ENCODE measurements at regions not wholly inside any gene's neighbourhood (a gene's known extent, or its start where the extent isn't known, plus 50 kb on each side); places are given as distances from the start of the nearest gene placed in this dataset.

GRCh38 chr3:153714588-153715290 lies 406.5 kb upstream of the ARHGEF26 start:
- no peak for DNase-seq (ENCODE audit: low read depth in 2 of 2, low spot score in 1 of 2)

GRCh38 chr3:153722157-153722556 lies 399.0 kb upstream of the ARHGEF26 start:
- DNase-seq (ENCODE audit: low read depth in 2 of 2, low spot score in 1 of 2): no peak

- no peak for DNase-seq (ENCODE audit: low read depth in 2 of 2, low spot score in 1 of 2)
Measured at GRCh38 chr3:153731071-153731470, 390.1 kb upstream of the ARHGEF26 start.

- no peak for DNase-seq (ENCODE audit: low read depth in 2 of 2, low spot score in 1 of 2)
Measured at GRCh38 chr3:153734777-153735551, 386.2 kb upstream of the ARHGEF26 start.

GRCh38 chr3:153740109-153740508 lies 381.1 kb upstream of the ARHGEF26 start:
- DNase-seq (ENCODE audit: low read depth in 2 of 2, low spot score in 1 of 2): no peak

GRCh38 chr3:153744889-153745288 lies 376.3 kb upstream of the ARHGEF26 start:
- DNase-seq (ENCODE audit: low read depth in 2 of 2, low spot score in 1 of 2): no peak

- DNase-seq (ENCODE audit: low read depth in 2 of 2, low spot score in 1 of 2): no peak
Measured at GRCh38 chr3:153746211-153746610, 375.0 kb upstream of the ARHGEF26 start.

- DNase-seq (ENCODE audit: low read depth in 2 of 2, low spot score in 1 of 2): no peak
Measured at GRCh38 chr3:153749070-153749610, 372.1 kb upstream of the ARHGEF26 start.

- DNase-seq (ENCODE audit: low read depth in 2 of 2, low spot score in 1 of 2): no peak
Measured at GRCh38 chr3:153752405-153753027, 368.7 kb upstream of the ARHGEF26 start.

GRCh38 chr3:153753035-153753434 lies 368.2 kb upstream of the ARHGEF26 start:
- DNase-seq (ENCODE audit: low read depth in 2 of 2, low spot score in 1 of 2): no peak

GRCh38 chr3:153756816-153757215 lies 364.4 kb upstream of the ARHGEF26 start:
- DNase-seq (ENCODE audit: low read depth in 2 of 2, low spot score in 1 of 2): no peak

GRCh38 chr3:153757839-153758238 lies 363.4 kb upstream of the ARHGEF26 start:
- no peak for DNase-seq (ENCODE audit: low read depth in 2 of 2, low spot score in 1 of 2)

- no peak for DNase-seq (ENCODE audit: low read depth in 2 of 2, low spot score in 1 of 2)
Measured at GRCh38 chr3:153760948-153761347, 360.2 kb upstream of the ARHGEF26 start.

- no peak for DNase-seq (ENCODE audit: low read depth in 2 of 2, low spot score in 1 of 2)
Measured at GRCh38 chr3:153762411-153763235, 358.6 kb upstream of the ARHGEF26 start.

- DNase-seq (ENCODE audit: low read depth in 2 of 2, low spot score in 1 of 2): no peak
Measured at GRCh38 chr3:153767601-153768560, 353.3 kb upstream of the ARHGEF26 start.

- peak in 1 of 2 donors; percentile 11 for DNase-seq (ENCODE audit: low read depth in 2 of 2, low spot score in 1 of 2)
Measured at GRCh38 chr3:153768561-153769469, 352.4 kb upstream of the ARHGEF26 start.

- DNase-seq (ENCODE audit: low read depth in 2 of 2, low spot score in 1 of 2): no peak
Measured at GRCh38 chr3:153783106-153783505, 338.1 kb upstream of the ARHGEF26 start.

- DNase-seq (ENCODE audit: low read depth in 2 of 2, low spot score in 1 of 2): no peak
Measured at GRCh38 chr3:153783741-153784480, 337.3 kb upstream of the ARHGEF26 start.

Data from stimulated activated CD8-positive, alpha-beta memory T cell treated with anti-CD3 and anti-CD28 coated beads, Interleukin-4, amount 100 ng/mL, for 1 hour (primary cell).